Neuron (in vitro differentiated cells): ENCODE measurements at regions not wholly inside any gene's neighbourhood (a gene's known extent, or its start where the extent isn't known, plus 50 kb on each side); places are given as distances from the start of the nearest gene placed in this dataset.
"Not testable (repeated sequence)": the region's sequence is repeated elsewhere in the genome, so short reads cannot be mapped to it uniquely, and the experiment has no call there.

Experiments
- H2AFZ ChIP-seq: one replicate; pipeline ENCODE4 v1.6.1; 2013; ENCODE audit warnings: low read depth, mild to moderate bottlenecking, inconsistent platforms, low read length, moderate library complexity
- H3K27me3 ChIP-seq: one replicate; pipeline ENCODE4 v1.6.1; 2013; ENCODE audit warnings: low read length; ENCODE audit not compliant: insufficient read depth
- H3K36me3 ChIP-seq: one replicate; pipeline ENCODE4 v1.6.1; 2013; ENCODE audit warnings: low read length; ENCODE audit not compliant: insufficient read depth
- H3K4me1 ChIP-seq: one replicate; pipeline ENCODE4 v1.6.1; 2013; ENCODE audit warnings: low read length; ENCODE audit not compliant: insufficient read depth
- H3K4me3 ChIP-seq: 2 replicates; pipeline ENCODE4 v1.5.1; 2013; ENCODE audit warnings: mild to moderate bottlenecking, low read length, moderate library complexity
- H3K9me3 ChIP-seq: one replicate; pipeline ENCODE4 v1.6.1; 2013; ENCODE audit warnings: low read length

DNA sequence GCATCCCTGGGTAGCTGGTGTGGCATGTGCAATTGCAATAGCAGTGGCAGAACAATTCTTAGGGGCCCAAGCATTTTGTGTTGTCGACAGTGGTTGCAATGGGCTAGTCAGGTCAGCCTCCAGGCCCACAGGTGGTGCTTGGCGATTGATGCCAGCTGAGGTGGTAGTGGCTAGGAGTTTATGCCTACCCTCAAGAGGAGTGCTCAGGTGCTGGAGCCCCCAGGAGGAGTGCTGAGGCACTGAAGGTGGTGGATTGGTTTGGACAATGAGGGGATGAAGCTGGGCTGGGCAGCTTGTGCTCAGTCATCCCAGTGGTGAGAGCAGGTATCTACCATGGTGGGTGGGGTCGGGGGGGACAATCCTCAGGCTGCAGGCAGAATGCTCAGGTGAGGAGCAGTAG, 877.9 kb upstream of the TMEFF2 start:
- no peak overlapping the region for H3K4me3 ChIP-seq
- H3K9me3 ChIP-seq, result no peaks in the 10 kb centered on the region
- no peaks in the 10 kb centered on the region for H3K4me1 ChIP-seq
- H3K27me3 ChIP-seq, result no peaks in the 10 kb centered on the region
- H2AFZ ChIP-seq, result no peak overlapping the region
- H3K36me3 ChIP-seq, result no peaks in the 10 kb centered on the region

DNA sequence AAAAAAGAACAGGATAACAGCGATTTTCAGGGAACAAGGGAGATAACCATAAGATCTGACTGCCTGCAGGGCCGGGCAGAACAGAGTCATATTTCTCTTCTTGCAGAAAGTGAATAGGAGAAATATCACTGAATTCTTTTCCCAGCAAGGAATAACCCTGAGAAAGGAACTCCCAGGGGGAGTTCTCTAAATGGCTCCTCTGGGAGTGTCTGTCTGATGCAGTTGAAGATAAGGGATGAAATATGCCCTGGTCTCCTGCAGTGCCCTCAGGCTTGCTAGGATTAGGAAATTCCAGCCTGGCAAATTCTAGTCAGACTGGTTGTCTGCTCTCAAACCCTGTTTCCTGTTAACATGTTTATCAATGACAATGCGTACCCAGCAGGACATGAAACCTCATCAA, 830.8 kb upstream of the TMEFF2 start:
- H3K36me3 ChIP-seq, H3K4me3 ChIP-seq, H2AFZ ChIP-seq, H3K4me1 ChIP-seq, H3K9me3 ChIP-seq, H3K27me3 ChIP-seq: not testable (repeated sequence)

DNA sequence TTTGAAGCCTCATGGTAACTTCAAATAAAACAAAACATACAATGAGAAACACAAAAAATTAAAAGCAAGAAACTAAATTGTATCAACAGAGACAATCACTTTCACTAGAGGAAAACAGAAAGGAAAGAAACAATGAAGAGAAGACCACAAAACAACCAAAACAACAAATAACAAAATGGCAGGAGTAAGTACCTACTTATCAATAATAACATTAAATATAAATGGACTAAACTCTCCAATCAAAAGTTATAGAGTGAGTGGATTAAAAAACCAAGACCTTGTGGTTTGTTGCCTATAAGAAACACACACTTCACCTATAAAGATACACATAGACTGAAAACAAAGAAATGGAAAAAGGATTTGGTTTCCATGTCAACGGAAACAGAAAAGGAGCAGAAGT, 830.1 kb upstream of the TMEFF2 start:
- Histone ChIP-seq H3K36me3 (no peaks in the 10 kb centered on the region), H2AFZ (no peak overlapping the region), H3K9me3 (peaks cover 2% of the 10 kb centered on the region), H3K4me1 (no peaks in the 10 kb centered on the region), H3K27me3 (no peaks in the 10 kb centered on the region), H3K4me3 (no peak overlapping the region)

DNA sequence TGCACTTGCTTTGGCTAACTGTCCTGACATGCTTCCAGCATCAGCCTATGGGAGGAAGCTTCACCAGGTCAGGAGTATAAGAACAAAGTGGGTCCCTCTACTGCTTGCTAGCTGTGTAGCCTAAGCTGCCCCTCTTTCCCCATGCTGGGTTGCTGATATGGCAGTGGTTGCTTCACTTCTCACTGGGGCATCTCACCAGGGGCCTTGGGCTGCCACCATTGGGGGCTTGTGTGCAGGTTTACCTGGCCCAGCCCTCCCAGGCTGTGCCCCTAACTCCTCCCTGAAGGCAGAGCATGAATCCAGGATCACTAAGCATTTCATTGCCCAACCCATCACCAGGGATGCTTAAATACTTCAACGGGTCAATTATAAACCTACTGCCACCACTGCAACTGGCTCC, 817.1 kb upstream of the TMEFF2 start:
- Histone ChIP-seq H3K9me3 (no peaks in the 10 kb centered on the region), H3K4me1 (no peaks in the 10 kb centered on the region), H2AFZ (no peak overlapping the region), H3K27me3 (no peaks in the 10 kb centered on the region), H3K36me3 (no peaks in the 10 kb centered on the region), H3K4me3 (no peak overlapping the region)

DNA sequence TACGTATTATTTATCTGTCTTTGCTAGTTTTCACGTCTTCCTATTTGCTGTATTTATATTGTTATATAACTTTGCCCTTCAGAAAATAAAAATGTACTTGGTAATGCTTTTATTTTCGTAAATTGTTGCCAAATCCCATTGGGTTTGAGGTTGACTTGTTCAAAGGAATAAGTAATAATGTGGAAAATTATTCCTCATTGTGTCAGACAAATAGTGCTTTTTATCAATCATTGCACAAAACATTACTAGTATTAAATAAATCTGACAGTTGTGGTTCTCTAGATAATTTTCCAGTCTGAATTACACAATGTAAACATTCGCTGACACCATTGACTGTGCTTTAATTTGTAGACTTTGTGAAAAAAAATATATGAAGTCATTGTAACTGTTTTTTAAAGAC, 798.3 kb upstream of the TMEFF2 start:
- Histone ChIP-seq H2AFZ (no peak overlapping the region), H3K36me3 (no peaks in the 10 kb centered on the region), H3K27me3 (no peaks in the 10 kb centered on the region), H3K9me3 (no peaks in the 10 kb centered on the region), H3K4me1 (no peaks in the 10 kb centered on the region), H3K4me3 (no peak overlapping the region)

DNA sequence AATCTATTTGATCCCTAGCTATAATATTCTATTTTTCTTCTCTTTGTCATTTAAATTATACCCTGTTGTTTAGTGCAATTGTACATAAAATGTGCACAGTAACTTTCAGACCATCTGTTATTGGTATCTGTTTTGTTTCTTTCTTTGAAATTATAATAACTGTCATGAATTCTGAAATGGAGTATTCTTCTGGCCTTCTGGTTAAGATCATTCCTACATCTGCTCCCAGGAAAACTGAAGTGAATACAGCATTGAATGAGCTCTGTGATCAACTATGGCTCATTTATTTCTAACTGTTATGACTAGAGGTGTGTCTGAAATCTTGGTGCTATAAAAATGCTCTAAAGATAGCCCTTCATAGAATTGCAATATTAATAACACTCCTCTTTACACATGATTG, 788.4 kb upstream of the TMEFF2 start:
- no peak overlapping the region for H3K4me3 ChIP-seq
- H3K27me3 ChIP-seq, result no peaks in the 10 kb centered on the region
- H3K4me1 ChIP-seq, result no peaks in the 10 kb centered on the region
- no peaks in the 10 kb centered on the region for H3K36me3 ChIP-seq
- no peaks in the 10 kb centered on the region for H3K9me3 ChIP-seq
- no peak overlapping the region for H2AFZ ChIP-seq

DNA sequence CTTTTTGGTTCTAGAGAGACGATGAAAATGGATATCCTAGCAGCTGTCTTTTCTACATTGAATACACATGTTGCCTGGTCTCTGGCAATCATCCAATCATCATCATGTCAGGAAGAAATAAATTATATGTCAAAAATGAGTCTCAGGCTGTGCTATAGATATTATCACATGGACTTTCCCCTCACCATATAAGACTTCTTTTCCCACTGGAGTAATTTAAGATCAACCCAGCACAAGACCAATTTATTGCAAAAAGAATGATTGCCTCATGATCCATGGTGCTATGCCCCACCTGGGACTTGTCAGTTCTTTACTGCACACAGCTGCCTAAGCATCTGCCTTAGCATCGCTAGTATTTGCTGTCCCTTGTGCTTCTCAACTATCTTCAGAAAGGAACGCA, 783.7 kb upstream of the TMEFF2 start:
- Histone ChIP-seq H3K27me3 (no peaks in the 10 kb centered on the region), H2AFZ (no peak overlapping the region), H3K36me3 (no peaks in the 10 kb centered on the region), H3K9me3 (no peaks in the 10 kb centered on the region), H3K4me1 (no peaks in the 10 kb centered on the region), H3K4me3 (no peak overlapping the region)

DNA sequence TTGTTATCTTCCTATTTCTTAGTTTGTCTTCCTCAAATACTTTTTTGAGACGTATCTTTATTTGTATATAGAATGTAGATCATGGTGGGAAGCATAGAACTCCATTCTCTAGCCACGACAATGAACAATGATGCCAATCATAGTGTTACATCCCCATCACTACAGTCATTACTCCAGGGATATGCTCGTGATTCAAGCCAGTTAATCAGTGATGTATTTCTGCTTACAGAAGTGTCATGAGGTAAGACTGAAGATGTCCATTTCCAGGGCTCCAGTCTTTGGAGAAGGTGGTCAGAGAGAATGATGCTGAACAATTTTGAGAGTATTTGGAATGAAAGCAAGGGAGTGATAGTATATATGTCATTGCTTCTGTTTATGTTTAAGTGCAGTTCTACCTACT, 777.2 kb upstream of the TMEFF2 start:
- H3K27me3 ChIP-seq, result no peaks in the 10 kb centered on the region
- no peaks in the 10 kb centered on the region for H3K4me1 ChIP-seq

DNA sequence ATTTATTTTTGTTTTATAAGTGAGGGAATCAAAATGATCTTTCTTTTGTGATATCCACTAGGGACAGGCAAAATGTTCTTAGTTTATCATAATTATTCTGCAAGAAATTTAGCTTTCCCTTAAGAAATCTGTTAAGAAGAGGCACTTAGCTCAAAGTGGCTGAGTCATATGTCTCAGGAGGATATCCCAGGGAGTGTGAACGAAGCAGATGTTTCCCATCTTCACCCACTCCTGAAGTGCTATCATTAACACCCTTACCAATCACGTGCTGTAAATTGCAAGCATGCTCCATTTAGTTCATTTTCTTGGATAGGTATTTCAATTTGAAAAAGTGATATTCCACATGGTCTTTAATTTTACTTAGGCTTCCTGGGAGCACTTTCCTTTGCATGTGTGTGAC, 774.3 kb upstream of the TMEFF2 start:
- H3K4me1 ChIP-seq, result no peaks in the 10 kb centered on the region
- H3K4me3 ChIP-seq, result no peak overlapping the region
- no peaks in the 10 kb centered on the region for H3K36me3 ChIP-seq
- H2AFZ ChIP-seq, result no peak overlapping the region
- no peaks in the 10 kb centered on the region for H3K9me3 ChIP-seq
- no peaks in the 10 kb centered on the region for H3K27me3 ChIP-seq

More for the DNA sequence above, 777.2 kb upstream of the TMEFF2 start:
- H3K4me3 ChIP-seq, result no peak overlapping the region
- H3K9me3 ChIP-seq, result no peaks in the 10 kb centered on the region
- H2AFZ ChIP-seq, result no peak overlapping the region
- no peaks in the 10 kb centered on the region for H3K36me3 ChIP-seq

DNA sequence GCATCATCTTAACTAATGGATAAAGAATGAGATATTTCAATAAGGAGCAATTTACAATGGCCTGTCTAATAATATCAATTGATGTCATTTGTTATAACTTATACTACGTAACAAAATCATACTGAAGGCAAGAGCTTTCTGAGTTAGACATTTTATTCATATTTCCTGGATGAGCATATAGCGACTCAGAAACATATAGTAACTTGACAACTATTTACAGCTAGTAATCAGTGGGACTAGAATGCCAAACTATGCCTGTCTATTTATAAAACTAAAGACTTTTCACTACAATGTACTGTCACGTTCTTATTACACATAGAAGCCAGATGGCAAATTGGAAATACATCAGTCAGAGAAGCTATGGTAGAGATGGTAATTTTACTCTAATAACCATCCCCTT, 766.2 kb upstream of the TMEFF2 start:
- Histone ChIP-seq H3K9me3 (peaks cover 2% of the 10 kb centered on the region), H3K36me3 (no peaks in the 10 kb centered on the region), H2AFZ (no peak overlapping the region), H3K4me3 (no peak overlapping the region), H3K4me1 (no peaks in the 10 kb centered on the region), H3K27me3 (no peaks in the 10 kb centered on the region)

DNA sequence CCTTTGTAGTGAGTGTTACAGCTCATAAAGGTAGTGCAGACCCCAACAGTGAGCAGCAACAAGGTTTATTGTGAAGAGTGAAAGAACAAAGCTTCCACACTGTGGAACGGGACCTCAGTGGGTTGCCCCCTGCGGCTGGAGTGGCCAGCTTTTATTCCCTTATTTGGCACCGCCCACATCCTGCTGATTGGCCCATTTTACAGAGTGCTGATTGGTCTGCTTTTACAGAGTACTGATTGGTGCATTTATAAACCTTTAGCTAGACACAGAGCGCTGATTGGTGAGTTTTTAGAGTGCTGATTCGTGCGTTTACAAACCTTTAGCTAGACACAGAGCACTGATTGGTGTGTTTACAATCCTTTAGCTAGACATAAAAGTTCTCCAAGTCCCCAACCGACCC, 763.9 kb upstream of the TMEFF2 start:
- H3K9me3 ChIP-seq, H3K36me3 ChIP-seq, H3K4me3 ChIP-seq, H3K27me3 ChIP-seq, H3K4me1 ChIP-seq, H2AFZ ChIP-seq: not testable (repeated sequence)

DNA sequence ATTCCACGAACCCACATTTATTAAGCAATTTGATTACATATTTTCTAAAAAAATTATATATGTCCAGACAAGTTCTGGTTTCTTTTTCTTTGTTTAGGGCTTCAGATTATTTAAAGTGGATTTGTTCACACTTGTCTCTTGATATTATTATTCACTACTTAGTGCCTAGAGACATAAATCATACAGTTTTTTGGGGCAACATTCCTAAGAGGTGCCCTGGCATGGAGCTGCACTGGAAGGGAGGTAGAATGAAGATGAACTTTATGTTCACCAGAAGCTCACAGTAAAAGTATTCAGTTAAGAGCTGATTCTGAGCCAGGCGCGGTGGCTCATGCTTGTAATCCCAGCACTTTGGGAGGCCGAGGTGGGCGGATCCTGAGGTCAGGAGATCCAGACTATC, 762.7 kb upstream of the TMEFF2 start:
- H3K4me3 ChIP-seq, result no peak overlapping the region
- H2AFZ ChIP-seq, result no peak overlapping the region
- peaks cover 2% of the 10 kb centered on the region for H3K9me3 ChIP-seq
- H3K27me3 ChIP-seq, result no peaks in the 10 kb centered on the region
- no peaks in the 10 kb centered on the region for H3K36me3 ChIP-seq
- no peaks in the 10 kb centered on the region for H3K4me1 ChIP-seq

DNA sequence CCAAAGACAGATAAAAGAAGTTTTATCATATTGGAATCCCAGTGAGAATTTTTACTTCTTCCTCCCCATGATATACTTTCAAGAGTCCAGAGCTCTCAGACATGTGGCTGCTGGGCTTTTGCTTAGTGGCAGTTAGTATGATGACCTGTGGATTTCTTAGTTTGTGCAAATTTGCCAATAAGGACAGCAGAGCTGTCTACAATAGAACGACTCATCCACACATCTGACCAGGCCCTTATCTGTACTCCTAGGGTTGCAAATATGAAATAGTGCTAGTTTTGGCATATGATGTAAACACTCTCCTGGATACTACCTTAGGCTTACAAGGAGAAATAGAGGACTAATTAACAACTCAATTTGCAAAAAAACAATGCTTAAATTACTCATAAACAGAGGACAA, 758.4 kb upstream of the TMEFF2 start:
- no peaks in the 10 kb centered on the region for H3K4me1 ChIP-seq
- no peak overlapping the region for H3K4me3 ChIP-seq
- H3K36me3 ChIP-seq, result no peaks in the 10 kb centered on the region
- H3K9me3 ChIP-seq, result no peaks in the 10 kb centered on the region
- no peak overlapping the region for H2AFZ ChIP-seq
- H3K27me3 ChIP-seq, result no peaks in the 10 kb centered on the region

DNA sequence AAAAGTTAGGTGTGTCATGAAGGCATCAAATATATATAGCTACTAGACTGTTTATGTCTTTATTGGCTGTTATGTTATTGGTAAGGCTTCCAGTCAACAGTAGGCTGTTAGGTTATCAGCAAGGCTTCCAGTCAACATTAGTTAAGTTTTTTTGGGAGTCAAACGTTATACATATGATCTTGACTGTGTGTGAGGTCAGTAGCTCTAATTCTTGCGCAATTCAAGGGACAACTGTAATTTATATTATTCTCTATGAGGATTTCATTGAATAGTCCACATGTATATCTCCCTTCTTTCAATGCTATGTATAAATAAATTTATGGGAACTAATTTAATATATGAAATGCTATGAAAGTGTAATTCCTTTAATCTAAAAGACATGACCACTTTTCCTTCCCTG, 757.5 kb upstream of the TMEFF2 start:
- no peak overlapping the region for H3K4me3 ChIP-seq
- no peaks in the 10 kb centered on the region for H3K27me3 ChIP-seq
- no peaks in the 10 kb centered on the region for H3K9me3 ChIP-seq
- H3K36me3 ChIP-seq, result no peaks in the 10 kb centered on the region
- no peak overlapping the region for H2AFZ ChIP-seq
- H3K4me1 ChIP-seq, result no peaks in the 10 kb centered on the region
